Neutrophil (primary cell): ENCODE measurements at regions not wholly inside any gene's neighbourhood (a gene's known extent, or its start where the extent isn't known, plus 50 kb on each side); places are given as distances from the start of the nearest gene placed in this dataset.
"Not testable (repeated sequence)": the region's sequence is repeated elsewhere in the genome, so short reads cannot be mapped to it uniquely, and the experiment has no call there.

ENCODE experiments used
- H3K27ac ChIP-seq: fragments of 200-600 bp; sonication (generic); 2 replicates; pipeline ENCODE4 v1.5.1; 2016; ENCODE audit warnings: mild to moderate bottlenecking, moderate library complexity
- H3K27me3 ChIP-seq: fragments of 200-600 bp; sonication (generic); 2 replicates; pipeline ENCODE4 v1.6.0; 2016; ENCODE audit warnings: mild to moderate bottlenecking
- H3K36me3 ChIP-seq: fragments of 200-600 bp; sonication (generic); 2 replicates; pipeline ENCODE4 v1.5.1; 2017
- H3K4me1 ChIP-seq, 2 experiments: fragments of 200-600 bp in 1 of 2; sonication (generic) in 1 of 2; 1 replicate in 1 of 2; 2 replicates in 1 of 2; pipeline versions ENCODE4 v1.5.1 to v1.6.1; 2013 to 2016; ENCODE audit warnings: low read depth in 1 of 2, low read length in 1 of 2, mild to moderate bottlenecking in 1 of 2, moderate library complexity in 1 of 2; ENCODE audit not compliant: control insufficient read depth in 1 of 2, insufficient read depth in 1 of 2
- H3K4me3 ChIP-seq, 2 experiments: fragments of 200-600 bp in 1 of 2; sonication (generic) in 1 of 2; 1 replicate in 1 of 2; 2 replicates in 1 of 2; pipeline ENCODE4 v1.5.1; 2013 to 2016; ENCODE audit warnings: low read depth in 1 of 2, low read length in 1 of 2, mild to moderate bottlenecking in 1 of 2, moderate library complexity in 1 of 2
- H3K9me3 ChIP-seq: fragments of 200-600 bp; sonication (generic); 2 replicates; pipeline ENCODE4 v1.5.1; 2016

DNA sequence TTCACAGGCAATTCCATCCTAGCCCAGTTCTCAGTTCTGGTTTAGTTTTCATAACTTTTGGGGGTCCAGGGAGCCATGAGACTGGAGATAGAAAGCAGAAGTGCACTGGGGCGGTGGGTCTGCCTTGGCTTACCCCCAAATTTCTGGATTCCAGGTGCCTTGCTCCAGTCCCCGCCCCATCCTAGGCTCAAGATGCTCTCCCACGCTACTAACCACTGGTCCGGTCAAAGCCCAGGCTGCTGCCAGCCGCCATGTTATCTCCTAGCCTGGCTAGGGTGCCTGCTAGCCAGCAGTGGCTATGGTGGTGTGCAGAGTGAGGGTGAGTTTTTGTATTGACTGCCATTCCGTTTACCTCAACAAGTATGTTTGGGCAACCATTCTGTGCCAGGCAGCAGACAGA is 107.6 kb upstream of the FOXD4L5 start:
- not testable (repeated sequence) for H3K4me1 ChIP-seq, H3K27me3 ChIP-seq, H3K36me3 ChIP-seq, H3K9me3 ChIP-seq, H3K4me3 ChIP-seq, H3K27ac ChIP-seq

GRCh38 chr9:65389710-65390109 is 104.7 kb upstream of the FOXD4L5 start:
- H3K9me3 ChIP-seq, H3K27ac ChIP-seq, H3K4me3 ChIP-seq, H3K4me1 ChIP-seq, H3K27me3 ChIP-seq, H3K36me3 ChIP-seq: not testable (repeated sequence)

GRCh38 chr9:65389216-65389615 is 104.2 kb upstream of the FOXD4L5 start:
- H3K9me3 ChIP-seq, H3K4me1 ChIP-seq, H3K27me3 ChIP-seq, H3K4me3 ChIP-seq, H3K27ac ChIP-seq, H3K36me3 ChIP-seq: not testable (repeated sequence)

DNA sequence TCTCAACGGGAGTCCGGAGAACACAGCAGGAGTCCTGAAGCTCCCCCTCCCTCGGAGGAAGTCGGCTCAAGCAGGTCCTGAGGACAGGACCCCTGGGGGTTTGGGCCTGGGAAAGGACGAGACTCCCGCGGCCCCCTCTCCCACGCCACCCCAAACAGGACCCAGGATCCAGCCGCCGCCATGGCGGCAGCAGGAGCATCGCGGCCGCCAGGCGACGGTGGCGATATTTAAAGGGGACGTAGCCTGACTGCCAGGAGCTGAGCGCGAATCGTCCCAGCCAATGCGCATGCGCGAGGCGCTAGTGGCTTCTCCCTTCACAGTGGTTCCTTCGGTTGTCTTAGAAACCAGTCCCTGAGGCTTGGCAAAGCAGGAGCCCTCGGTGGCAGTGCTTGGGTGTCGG is 101.7 kb upstream of the FOXD4L5 start:
- not testable (repeated sequence) for H3K27ac ChIP-seq, H3K9me3 ChIP-seq, H3K27me3 ChIP-seq, H3K36me3 ChIP-seq, H3K4me1 ChIP-seq
- H3K4me3 ChIP-seq: peak overlapping the region in 1 of 2 experiments; percentile 54

DNA sequence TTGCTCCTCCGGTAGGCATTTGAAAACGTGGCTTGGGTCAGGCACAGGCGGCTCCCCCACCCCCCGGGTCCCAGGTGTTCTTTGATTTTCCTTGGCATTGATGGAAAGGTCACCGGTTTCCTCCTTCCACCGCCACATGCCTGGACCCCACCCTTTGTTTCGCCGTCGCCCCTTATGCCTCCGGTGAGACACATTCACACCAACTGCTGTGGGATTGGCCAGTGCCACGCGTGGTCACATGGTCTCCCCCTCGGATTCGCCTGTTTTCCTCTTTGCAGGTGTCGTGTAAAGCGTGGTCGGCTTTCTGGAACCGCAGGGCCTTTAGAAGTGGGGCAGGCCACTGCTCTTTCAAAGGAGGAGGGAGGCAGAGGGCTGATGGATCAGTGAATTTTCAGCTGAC is 101.2 kb upstream of the FOXD4L5 start:
- not testable (repeated sequence) for H3K4me1 ChIP-seq, H3K27ac ChIP-seq, H3K9me3 ChIP-seq, H3K27me3 ChIP-seq, H3K36me3 ChIP-seq
- H3K4me3 ChIP-seq: peak overlapping the region in 1 of 2 experiments; percentile 18

DNA sequence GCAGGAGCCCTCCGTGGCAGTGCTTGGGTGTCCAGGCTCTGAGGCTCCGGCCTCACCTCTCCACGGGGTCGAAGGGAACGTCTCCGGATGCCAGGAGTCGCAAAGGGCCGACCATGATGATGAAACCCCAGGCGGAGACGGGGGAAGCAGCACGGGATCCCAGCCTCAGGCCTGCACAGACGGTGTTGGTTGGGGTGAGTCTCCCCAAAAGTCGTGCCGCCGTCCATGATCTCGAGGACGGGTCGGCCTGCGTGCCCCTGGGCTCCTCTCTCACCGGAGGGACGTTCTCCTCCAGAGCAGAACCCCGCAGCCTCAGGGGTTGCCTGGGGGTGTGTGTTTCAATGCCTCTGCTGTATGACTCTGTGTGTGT is 100.6 kb upstream of the FOXD4L5 start:
- not testable (repeated sequence) for H3K36me3 ChIP-seq, H3K27ac ChIP-seq, H3K4me1 ChIP-seq, H3K27me3 ChIP-seq, H3K9me3 ChIP-seq, H3K4me3 ChIP-seq

DNA sequence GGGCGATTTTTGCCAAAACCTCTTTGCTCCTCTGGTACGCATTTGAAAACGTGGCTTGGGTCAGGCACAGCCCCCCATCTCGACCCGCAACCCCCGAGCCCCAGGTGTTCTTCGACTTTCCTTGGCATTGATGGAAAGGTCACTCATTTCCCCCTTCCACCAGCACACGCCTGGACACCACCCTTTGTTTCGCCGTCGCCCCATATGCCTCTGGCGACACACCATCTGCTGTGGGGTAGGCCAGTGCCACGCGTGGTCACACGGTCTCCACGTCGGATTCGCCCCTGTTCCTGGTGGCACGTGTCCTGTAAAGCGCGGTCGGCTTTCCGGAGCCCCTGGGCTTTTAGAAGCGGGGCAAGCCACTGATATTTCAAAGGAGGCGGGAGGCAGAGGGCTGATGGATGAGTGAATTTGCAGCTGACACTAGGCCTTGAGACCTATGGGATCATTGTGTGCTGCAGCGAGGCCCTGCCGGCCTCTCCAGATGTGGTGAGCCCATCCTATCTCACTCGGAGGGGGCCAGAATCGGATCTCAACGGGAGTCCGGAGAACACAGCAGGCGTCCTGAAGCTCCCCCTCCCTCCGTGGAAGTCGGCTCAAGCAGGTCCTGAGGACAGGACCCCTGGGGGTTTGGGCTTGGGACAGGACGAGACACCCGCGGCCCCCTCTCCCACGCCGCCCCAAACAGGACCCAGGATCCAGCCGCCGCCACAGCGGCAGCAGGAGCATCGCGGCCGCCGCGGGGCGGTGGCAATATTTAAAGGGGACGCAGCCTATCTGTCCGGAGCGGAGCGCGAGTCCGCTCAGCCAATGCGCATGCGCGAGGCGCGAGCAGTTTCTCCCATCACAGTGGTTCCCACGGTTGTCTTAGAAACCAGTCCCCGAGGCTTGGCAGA is 100.0 kb upstream of the FOXD4L5 start:
- not testable (repeated sequence) for H3K27me3 ChIP-seq, H3K27ac ChIP-seq, H3K4me1 ChIP-seq, H3K36me3 ChIP-seq, H3K9me3 ChIP-seq, H3K4me3 ChIP-seq

- not testable (repeated sequence) for H3K27ac ChIP-seq, H3K9me3 ChIP-seq, H3K4me3 ChIP-seq, H3K4me1 ChIP-seq, H3K27me3 ChIP-seq, H3K36me3 ChIP-seq
Observed at GRCh38 chr9:65384066-65384465, 99.1 kb upstream of the FOXD4L5 start.

- H3K9me3 ChIP-seq, H3K4me3 ChIP-seq, H3K27ac ChIP-seq: not testable (repeated sequence)
Observed at GRCh38 chr9:65383646-65384045, 98.6 kb upstream of the FOXD4L5 start.

GRCh38 chr9:65382701-65383318 is 97.8 kb upstream of the FOXD4L5 start:
- H3K27ac ChIP-seq, H3K4me1 ChIP-seq, H3K36me3 ChIP-seq, H3K4me3 ChIP-seq, H3K9me3 ChIP-seq, H3K27me3 ChIP-seq: not testable (repeated sequence)

More at GRCh38 chr9:65383646-65384045, 98.6 kb upstream of the FOXD4L5 start:
- not testable (repeated sequence) for H3K27me3 ChIP-seq, H3K4me1 ChIP-seq, H3K36me3 ChIP-seq
